K562 (cell line): ENCODE measurements at regions not wholly inside any gene's neighbourhood (a gene's known extent, or its start where the extent isn't known, plus 50 kb on each side); places are given as distances from the start of the nearest gene placed in this dataset.

Experiments
- CHD2 ChIP-seq: IDR thresholded peaks from 2 replicates; pipeline ENCODE4 v1.6.1; 2011; ENCODE audit warnings: low read depth, low read length
- POLR2A ChIP-seq: fragments of 450-650 bp; conservative IDR thresholded peaks from 2 replicates; pipeline ENCODE4 v1.6.1; 2016
- ZNF347 ChIP-seq: fragments of 450-650 bp; formaldehyde crosslinking; IDR thresholded peaks from 2 replicates; pipeline ENCODE4 v1.4.0; 2020; ENCODE audit warnings: low read depth, mild to moderate bottlenecking, moderate library complexity

DNA sequence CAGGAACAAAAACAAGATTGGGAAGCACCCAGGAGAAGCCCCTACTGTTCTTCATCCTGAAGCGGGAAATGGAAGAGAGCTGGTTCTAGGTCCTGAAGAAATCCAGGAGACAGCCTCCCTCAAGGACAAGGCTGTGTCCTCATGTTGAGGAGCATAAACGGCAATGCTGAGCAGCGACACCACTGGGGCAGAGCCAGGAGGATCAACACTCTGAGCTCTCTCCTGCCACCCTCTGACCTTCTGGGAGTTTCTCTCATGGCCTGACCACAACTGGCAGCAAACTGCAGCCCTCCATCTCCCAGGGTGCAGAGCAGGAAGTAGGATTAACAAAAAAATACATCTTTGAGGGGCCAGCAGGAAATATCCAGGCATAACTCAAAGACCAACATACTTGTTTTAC, 1292.2 kb upstream of the TMEM132C start:
- TF ChIP-seq ZNF347 (CRISPR knock-in tag): no peak
- TF ChIP-seq CHD2: no peak
- TF ChIP-seq POLR2A: no peak
